ENCODE measurements at regions not wholly inside any gene's neighbourhood (a gene's known extent, or its start where the extent isn't known, plus 50 kb on each side); places are given as distances from the start of the nearest gene placed in this dataset.

- no peak for DNase-seq (ENCODE audit: low read depth)
These were observed 249.8 kb downstream of the SAMD5 start for GRCh38 chr6:147758303-147758702.

- no peak for DNase-seq (ENCODE audit: low read depth)
These were observed 250.6 kb downstream of the SAMD5 start for GRCh38 chr6:147759093-147759492.

- no peak for DNase-seq (ENCODE audit: low read depth)
These were observed 251.0 kb downstream of the SAMD5 start for GRCh38 chr6:147759536-147759935.

GRCh38 chr6:147765541-147765940, 257.1 kb downstream of the SAMD5 start:
- DNase-seq (ENCODE audit: low read depth) = no peak

- no peak for DNase-seq (ENCODE audit: low read depth)
These were observed 260.5 kb downstream of the SAMD5 start for GRCh38 chr6:147768969-147769368.

GRCh38 chr6:147769496-147770087, 261.1 kb downstream of the SAMD5 start:
- DNase-seq (ENCODE audit: low read depth) = no peak

- no peak for DNase-seq (ENCODE audit: low read depth)
These were observed 261.7 kb downstream of the SAMD5 start for GRCh38 chr6:147770221-147770620.

- DNase-seq (ENCODE audit: low read depth) = no peak
These were observed 264.2 kb downstream of the SAMD5 start for GRCh38 chr6:147772724-147773123.

- DNase-seq (ENCODE audit: low read depth) = no peak
These were observed 266.4 kb downstream of the SAMD5 start for GRCh38 chr6:147774856-147775255.

GRCh38 chr6:147776631-147777213, 268.2 kb downstream of the SAMD5 start:
- DNase-seq (ENCODE audit: low read depth) = no peak

GRCh38 chr6:147779624-147780023, 271.1 kb downstream of the SAMD5 start:
- no peak for DNase-seq (ENCODE audit: low read depth)

GRCh38 chr6:147782302-147782701, 273.8 kb downstream of the SAMD5 start:
- no peak for DNase-seq (ENCODE audit: low read depth)

GRCh38 chr6:147784371-147784770, 275.9 kb downstream of the SAMD5 start:
- no peak for DNase-seq (ENCODE audit: low read depth)

- DNase-seq (ENCODE audit: low read depth) = no peak
These were observed 278.9 kb downstream of the SAMD5 start for GRCh38 chr6:147787417-147787816.

- DNase-seq (ENCODE audit: low read depth) = no peak
These were observed 281.0 kb downstream of the SAMD5 start for GRCh38 chr6:147789430-147789947.

GRCh38 chr6:147793871-147794643, 285.6 kb downstream of the SAMD5 start:
- DNase-seq (ENCODE audit: low read depth) = no peak

- DNase-seq (ENCODE audit: low read depth) = no peak
These were observed 294.0 kb downstream of the SAMD5 start for GRCh38 chr6:147802459-147802858.

- DNase-seq (ENCODE audit: low read depth) = no peak
These were observed 296.7 kb downstream of the SAMD5 start for GRCh38 chr6:147805155-147805554.

- DNase-seq (ENCODE audit: low read depth) = no peak
These were observed 298.2 kb downstream of the SAMD5 start for GRCh38 chr6:147806697-147807096.

- no peak for DNase-seq (ENCODE audit: low read depth)
These were observed 300.1 kb downstream of the SAMD5 start for GRCh38 chr6:147808640-147809039.

GRCh38 chr6:147811913-147812629, 303.6 kb downstream of the SAMD5 start:
- DNase-seq (ENCODE audit: low read depth) = no peak

- no peak for DNase-seq (ENCODE audit: low read depth)
These were observed 308.7 kb downstream of the SAMD5 start for GRCh38 chr6:147817042-147817689.
